ENCODE measurements at regions not wholly inside any gene's neighbourhood (a gene's known extent, or its start where the extent isn't known, plus 50 kb on each side); places are given as distances from the start of the nearest gene placed in this dataset.
A peak's percentile ranks its signal among the peaks of the same experiment; 100 is the strongest.
"Not testable (repeated sequence)": the region's sequence is repeated elsewhere in the genome, so short reads cannot be mapped to it uniquely, and the experiment has no call there.

DNA sequence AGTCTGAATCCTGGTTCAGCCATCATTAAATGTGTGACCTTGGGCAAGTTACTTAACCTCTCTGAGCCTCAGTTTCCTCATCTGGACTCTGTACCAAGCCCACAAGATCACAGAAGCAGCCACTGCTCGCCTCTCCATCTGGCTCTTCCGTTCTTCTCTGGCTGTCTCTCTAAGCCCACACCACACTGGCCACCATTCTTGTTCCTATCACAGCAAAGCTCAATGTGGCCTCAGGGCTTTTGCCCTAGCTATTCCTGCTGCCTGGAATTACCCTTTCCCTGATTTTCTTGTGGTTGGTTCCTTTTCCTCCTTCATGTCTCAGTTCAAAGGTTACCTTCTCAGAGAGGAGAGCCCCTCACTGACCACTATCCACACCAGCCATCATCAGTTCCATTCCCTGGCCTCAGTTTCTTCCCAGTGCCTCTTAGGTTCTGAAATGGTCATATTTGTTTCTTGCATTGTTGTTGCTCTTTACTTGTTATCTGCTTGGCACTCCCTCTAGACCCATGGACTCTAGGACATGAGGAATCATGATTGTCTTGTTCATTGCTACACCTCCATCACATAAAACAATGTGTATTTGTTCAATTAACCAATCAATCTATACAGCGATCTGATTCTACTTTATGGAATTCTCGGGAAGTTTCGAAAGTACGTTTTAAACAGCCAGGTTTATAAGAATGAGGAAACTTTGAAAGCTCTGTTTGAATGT, 56.5 kb upstream of the PTPN1 start:
- Mint-ChIP-seq H3K27ac (no peak overlapping the region), H3K27me3 (ENCODE audit: low read depth, poor library complexity) (peaks cover 15% of the 10 kb centered on the region), H3K4me1 (peaks cover 21% of the 10 kb centered on the region), H3K9me3 (no peaks in the 10 kb centered on the region), H3K4me3 (no peak overlapping the region), H3K36me3 (ENCODE audit: low read depth) (no peaks in the 10 kb centered on the region)
- no peak for DNase-seq
- TF ChIP-seq, protein P1, sequence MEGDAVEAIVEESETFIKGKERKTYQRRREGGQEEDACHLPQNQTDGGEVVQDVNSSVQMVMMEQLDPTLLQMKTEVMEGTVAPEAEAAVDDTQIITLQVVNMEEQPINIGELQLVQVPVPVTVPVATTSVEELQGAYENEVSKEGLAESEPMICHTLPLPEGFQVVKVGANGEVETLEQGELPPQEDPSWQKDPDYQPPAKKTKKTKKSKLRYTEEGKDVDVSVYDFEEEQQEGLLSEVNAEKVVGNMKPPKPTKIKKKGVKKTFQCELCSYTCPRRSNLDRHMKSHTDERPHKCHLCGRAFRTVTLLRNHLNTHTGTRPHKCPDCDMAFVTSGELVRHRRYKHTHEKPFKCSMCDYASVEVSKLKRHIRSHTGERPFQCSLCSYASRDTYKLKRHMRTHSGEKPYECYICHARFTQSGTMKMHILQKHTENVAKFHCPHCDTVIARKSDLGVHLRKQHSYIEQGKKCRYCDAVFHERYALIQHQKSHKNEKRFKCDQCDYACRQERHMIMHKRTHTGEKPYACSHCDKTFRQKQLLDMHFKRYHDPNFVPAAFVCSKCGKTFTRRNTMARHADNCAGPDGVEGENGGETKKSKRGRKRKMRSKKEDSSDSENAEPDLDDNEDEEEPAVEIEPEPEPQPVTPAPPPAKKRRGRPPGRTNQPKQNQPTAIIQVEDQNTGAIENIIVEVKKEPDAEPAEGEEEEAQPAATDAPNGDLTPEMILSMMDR (IDR thresholded peaks at IDR 0.05), result no peak

DNA sequence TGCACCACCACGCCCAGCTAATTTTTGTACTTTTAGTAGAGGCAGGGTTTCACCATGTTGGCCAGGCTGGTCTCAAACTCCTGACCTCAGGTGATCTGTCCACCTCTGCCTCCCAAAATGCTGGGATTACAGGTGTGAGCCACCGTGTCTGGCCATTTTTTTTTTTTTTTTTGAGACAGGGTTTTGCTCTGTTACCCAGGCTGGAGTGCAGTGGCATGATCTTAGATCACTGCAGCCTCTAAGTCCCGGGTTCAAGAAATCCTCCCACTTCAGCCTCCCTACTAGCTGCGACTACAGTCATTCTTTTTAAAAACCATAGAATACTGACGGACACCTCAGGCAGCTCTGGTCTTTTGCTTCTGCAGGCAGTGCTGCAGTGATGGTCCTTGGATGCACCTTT, 54.9 kb upstream of the PTPN1 start:
- H3K27ac Mint-ChIP-seq; H3K9me3 Mint-ChIP-seq; H3K36me3 Mint-ChIP-seq (ENCODE audit: low read depth); DNase-seq; H3K4me3 Mint-ChIP-seq: not testable (repeated sequence)
- H3K27me3 Mint-ChIP-seq (ENCODE audit: low read depth, poor library complexity), result peaks cover 19% of the 10 kb centered on the region
- H3K4me1 Mint-ChIP-seq, result peaks cover 12% of the 10 kb centered on the region

- no peak for DNase-seq
- no peaks in the 10 kb centered on the region for H3K9me3 Mint-ChIP-seq
- TF ChIP-seq, protein P1 (IDR thresholded peaks at IDR 0.05), result no peak
- H3K4me1 Mint-ChIP-seq, result peaks cover 9% of the 10 kb centered on the region
- H3K36me3 Mint-ChIP-seq (ENCODE audit: low read depth), result no peaks in the 10 kb centered on the region
- H3K27ac Mint-ChIP-seq, result peak overlapping the region; percentile 75
- H3K27me3 Mint-ChIP-seq (ENCODE audit: low read depth, poor library complexity), result peaks cover 15% of the 10 kb centered on the region
- H3K4me3 Mint-ChIP-seq, result no peak overlapping the region
Measured at GRCh38 chr20:50455656-50456451, 54.3 kb upstream of the PTPN1 start.

DNA sequence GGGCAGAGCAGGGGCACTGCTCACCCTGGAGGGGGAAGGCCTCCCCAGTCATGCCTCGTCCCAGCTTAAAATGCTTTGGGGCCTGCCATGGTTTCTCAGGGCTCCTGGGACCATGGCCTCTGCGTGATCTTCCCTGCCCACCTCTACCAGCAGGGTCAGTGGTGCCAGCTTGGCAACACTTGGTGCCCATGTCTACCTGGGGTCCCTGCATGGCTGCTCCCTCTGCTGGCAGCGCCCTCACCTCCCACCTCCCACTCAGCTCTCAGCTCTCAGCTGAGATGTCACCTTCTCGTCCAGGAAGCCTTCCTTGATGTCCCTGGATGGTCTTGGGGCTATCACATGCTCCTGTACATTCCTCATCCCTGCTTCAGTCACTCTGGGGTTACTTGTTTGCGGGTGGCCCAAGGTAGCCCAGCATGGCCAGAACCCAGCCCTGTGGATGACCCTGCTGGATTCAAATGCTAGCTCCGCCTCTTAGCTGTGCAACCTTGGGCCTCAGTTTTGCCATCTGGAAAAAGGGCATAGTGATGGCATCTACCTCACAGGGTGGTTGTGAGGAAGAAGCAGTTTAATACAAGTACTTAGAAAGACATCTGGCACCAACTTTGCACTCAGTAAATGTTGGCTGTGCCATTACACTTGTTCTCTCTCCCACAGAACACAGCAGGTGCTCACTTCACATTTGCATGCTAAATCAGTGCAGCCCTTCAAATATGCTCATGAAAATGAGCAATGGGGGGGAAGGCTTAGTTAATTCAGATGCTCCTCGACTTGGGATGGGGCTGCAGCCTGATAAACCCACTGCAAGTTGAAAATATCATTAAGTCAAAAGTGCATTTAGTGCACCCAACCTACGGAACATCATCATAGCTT, 53.5 kb upstream of the PTPN1 start:
- H3K36me3 Mint-ChIP-seq (ENCODE audit: low read depth), result no peaks in the 10 kb centered on the region
- H3K9me3 Mint-ChIP-seq, result no peaks in the 10 kb centered on the region

DNA sequence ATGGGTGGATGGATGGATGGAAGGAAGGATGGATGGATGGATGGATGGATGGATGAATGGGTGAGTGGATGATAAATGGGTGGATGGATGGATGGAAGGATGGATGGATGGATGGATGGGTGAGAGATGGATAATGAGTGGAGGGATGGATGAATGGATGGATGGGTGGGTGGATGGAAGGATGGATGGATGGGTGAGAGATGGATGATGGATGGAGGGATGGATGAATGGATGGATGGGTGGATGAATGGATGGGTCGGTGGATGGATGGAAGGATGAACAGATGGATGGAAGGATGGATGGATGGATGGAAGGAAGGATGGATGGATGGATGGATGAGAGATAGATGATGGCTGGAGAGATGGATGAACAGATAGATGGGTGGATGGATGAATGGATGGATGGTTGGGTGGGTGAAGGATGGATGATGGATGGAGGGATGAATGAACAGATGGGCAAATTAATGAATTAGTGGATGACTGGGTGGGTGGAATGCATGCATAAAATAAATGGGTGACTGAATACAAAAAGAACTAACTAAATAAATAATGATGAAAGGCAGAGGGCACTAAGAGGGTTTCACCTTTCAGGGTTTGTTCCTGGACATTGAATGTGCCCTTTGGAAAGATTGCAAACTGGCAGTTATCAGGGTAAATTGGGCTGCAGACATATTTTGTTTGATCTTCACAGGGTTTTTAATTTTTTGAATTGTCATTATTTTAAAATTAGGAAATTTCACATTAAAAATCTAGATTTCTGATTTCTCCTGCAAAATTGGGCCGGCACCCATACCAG, 50.9 kb upstream of the PTPN1 start:
- H3K36me3 Mint-ChIP-seq (ENCODE audit: low read depth), result no peaks in the 10 kb centered on the region
- TF ChIP-seq, protein P1 (IDR thresholded peaks at IDR 0.05), result no peak
- H3K27me3 Mint-ChIP-seq (ENCODE audit: low read depth, poor library complexity), result peaks cover 25% of the 10 kb centered on the region
- H3K4me1 Mint-ChIP-seq, result peaks cover 1% of the 10 kb centered on the region
- no peak overlapping the region for H3K4me3 Mint-ChIP-seq
- H3K27ac Mint-ChIP-seq, result no peak overlapping the region
- no peaks in the 10 kb centered on the region for H3K9me3 Mint-ChIP-seq
- no peak for DNase-seq

More for the DNA sequence above, 53.5 kb upstream of the PTPN1 start:
- Mint-ChIP-seq H3K4me1 (peaks cover under 1% of the 10 kb centered on the region), H3K4me3 (no peak overlapping the region), H3K27ac (no peak overlapping the region), H3K27me3 (ENCODE audit: low read depth, poor library complexity) (peaks cover 14% of the 10 kb centered on the region)
- DNase-seq, result no peak
- TF ChIP-seq, protein P1 (IDR thresholded peaks at IDR 0.05), result no peak
